Loucy (cell line): ENCODE measurements at regions not wholly inside any gene's neighbourhood (a gene's known extent, or its start where the extent isn't known, plus 50 kb on each side); places are given as distances from the start of the nearest gene placed in this dataset.
"Not testable (repeated sequence)": the region's sequence is repeated elsewhere in the genome, so short reads cannot be mapped to it uniquely, and the experiment has no call there.

Experiments used
- EZH2phosphoT487 ChIP-seq: fragments of 200-600 bp; IDR thresholded peaks from 2 replicates; pipeline ENCODE4 v1.6.1; 2018; ENCODE audit warnings: antibody characterized with exemption, mild to moderate bottlenecking, moderate library complexity, borderline replicate concordance
- TF ChIP-seq, protein P1 (sequence below): fragments of 200-600 bp; sonication (generic); conservative IDR thresholded peaks from 2 replicates; pipeline ENCODE4 v1.5.1; 2014; ENCODE audit warnings: mild to moderate bottlenecking, antibody characterized with exemption, low read length

GRCh38 chr5:124987786-124988185 is 241.3 kb upstream of the ZNF608 start:
- TF ChIP-seq, protein P1, sequence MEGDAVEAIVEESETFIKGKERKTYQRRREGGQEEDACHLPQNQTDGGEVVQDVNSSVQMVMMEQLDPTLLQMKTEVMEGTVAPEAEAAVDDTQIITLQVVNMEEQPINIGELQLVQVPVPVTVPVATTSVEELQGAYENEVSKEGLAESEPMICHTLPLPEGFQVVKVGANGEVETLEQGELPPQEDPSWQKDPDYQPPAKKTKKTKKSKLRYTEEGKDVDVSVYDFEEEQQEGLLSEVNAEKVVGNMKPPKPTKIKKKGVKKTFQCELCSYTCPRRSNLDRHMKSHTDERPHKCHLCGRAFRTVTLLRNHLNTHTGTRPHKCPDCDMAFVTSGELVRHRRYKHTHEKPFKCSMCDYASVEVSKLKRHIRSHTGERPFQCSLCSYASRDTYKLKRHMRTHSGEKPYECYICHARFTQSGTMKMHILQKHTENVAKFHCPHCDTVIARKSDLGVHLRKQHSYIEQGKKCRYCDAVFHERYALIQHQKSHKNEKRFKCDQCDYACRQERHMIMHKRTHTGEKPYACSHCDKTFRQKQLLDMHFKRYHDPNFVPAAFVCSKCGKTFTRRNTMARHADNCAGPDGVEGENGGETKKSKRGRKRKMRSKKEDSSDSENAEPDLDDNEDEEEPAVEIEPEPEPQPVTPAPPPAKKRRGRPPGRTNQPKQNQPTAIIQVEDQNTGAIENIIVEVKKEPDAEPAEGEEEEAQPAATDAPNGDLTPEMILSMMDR, result not testable (repeated sequence)
- TF ChIP-seq EZH2phosphoT487, result not testable (repeated sequence)
